Myocyte (in vitro differentiated cells): ENCODE measurements at regions not wholly inside any gene's neighbourhood (a gene's known extent, or its start where the extent isn't known, plus 50 kb on each side); places are given as distances from the start of the nearest gene placed in this dataset.
A peak's percentile ranks its signal among the peaks of the same experiment; 100 is the strongest.

ENCODE experiments used
- DNase-seq: peaks from one replicate; pipeline ENCODE4 v3.0.0-alpha.2; 2012; ENCODE audit warnings: low read depth

- DNase-seq = no peak
Measured at GRCh38 chr7:116445447-116446211, 53.9 kb upstream of the CAV2 start.

- DNase-seq = peak; percentile 53
Measured at GRCh38 chr7:116446212-116446855, 53.2 kb upstream of the CAV2 start.

GRCh38 chr7:116447436-116447835 is 52.1 kb upstream of the CAV2 start:
- no peak for DNase-seq

- DNase-seq = no peak
Measured at GRCh38 chr7:116447966-116448839, 51.3 kb upstream of the CAV2 start.

- no peak for DNase-seq
Measured at GRCh38 chr7:116449441-116449840, 50.1 kb upstream of the CAV2 start.
